ENCODE measurements at regions not wholly inside any gene's neighbourhood (a gene's known extent, or its start where the extent isn't known, plus 50 kb on each side); places are given as distances from the start of the nearest gene placed in this dataset.

- peak; percentile 77 for ATAC-seq (ENCODE audit: insufficient number of reproducible peaks, low FRiP score, low read depth)
- Histone ChIP-seq H3K9me3 (no peaks in the 10 kb centered on the region), H3K27ac (peak overlapping the region; percentile 96 to 99), H3K36me3 (no peaks in the 10 kb centered on the region), H3K4me3 (no peak overlapping the region), H3K27me3 (replicated peaks; ENCODE audit: insufficient read depth) (no peaks in the 10 kb centered on the region), H3K4me1 (ENCODE audit: control insufficient read depth in 1 of 2, low read depth in 2 of 2) (peaks cover 42 to 92% of the 10 kb centered on the region in 2 donors)
- DNase-seq (ENCODE audit: low spot score) = peak; percentile 63
- TF ChIP-seq CTCF (IDR thresholded peaks at IDR 0.05) = no peak
Measured at GRCh38 chr3:124282751-124283651, 291.1 kb upstream of the ROPN1 start.

GRCh38 chr3:124283652-124284023 lies 291.7 kb upstream of the ROPN1 start:
- peak overlapping the region; percentile 82 to 96 for H3K27ac ChIP-seq
- DNase-seq (ENCODE audit: low spot score) (no peak), ATAC-seq (ENCODE audit: insufficient number of reproducible peaks, low FRiP score, low read depth) (no peak)
- peaks cover 43 to 92% of the 10 kb centered on the region in 2 donors for H3K4me1 ChIP-seq (ENCODE audit: control insufficient read depth in 1 of 2, low read depth in 2 of 2)
- no peak overlapping the region for H3K4me3 ChIP-seq
- H3K9me3 ChIP-seq = no peaks in the 10 kb centered on the region
- TF ChIP-seq CTCF (IDR thresholded peaks at IDR 0.05) = no peak
- H3K27me3 ChIP-seq (replicated peaks; ENCODE audit: insufficient read depth) = no peaks in the 10 kb centered on the region
- H3K36me3 ChIP-seq = no peaks in the 10 kb centered on the region

GRCh38 chr3:124288996-124289395 lies 297.1 kb upstream of the ROPN1 start:
- Histone ChIP-seq H3K27me3 (replicated peaks; ENCODE audit: insufficient read depth) (no peaks in the 10 kb centered on the region), H3K4me1 (ENCODE audit: control insufficient read depth in 1 of 2, low read depth in 2 of 2) (peaks cover 37 to 94% of the 10 kb centered on the region in 2 donors), H3K27ac (peak overlapping the region in 1 of 2 donors; percentile 58), H3K4me3 (no peak overlapping the region), H3K36me3 (no peaks in the 10 kb centered on the region), H3K9me3 (no peaks in the 10 kb centered on the region)
- ATAC-seq (ENCODE audit: insufficient number of reproducible peaks, low FRiP score, low read depth) (no peak), DNase-seq (ENCODE audit: low spot score) (no peak)
- TF ChIP-seq CTCF (IDR thresholded peaks at IDR 0.05) = no peak

- TF ChIP-seq CTCF (IDR thresholded peaks at IDR 0.05) = no peak
- Histone ChIP-seq H3K36me3 (no peaks in the 10 kb centered on the region), H3K4me3 (no peak overlapping the region), H3K4me1 (ENCODE audit: control insufficient read depth in 1 of 2, low read depth in 2 of 2) (peaks cover 23 to 76% of the 10 kb centered on the region in 2 donors), H3K27ac (no peak overlapping the region), H3K9me3 (no peaks in the 10 kb centered on the region), H3K27me3 (replicated peaks; ENCODE audit: insufficient read depth) (no peaks in the 10 kb centered on the region)
- ATAC-seq (ENCODE audit: insufficient number of reproducible peaks, low FRiP score, low read depth) (no peak), DNase-seq (ENCODE audit: low spot score) (no peak)
Measured at GRCh38 chr3:124291008-124291407, 299.1 kb upstream of the ROPN1 start.

GRCh38 chr3:124292329-124292728 lies 300.4 kb upstream of the ROPN1 start:
- H3K4me1 ChIP-seq (ENCODE audit: control insufficient read depth in 1 of 2, low read depth in 2 of 2) = peaks cover 20 to 75% of the 10 kb centered on the region in 2 donors
- no peak overlapping the region for H3K4me3 ChIP-seq
- no peak overlapping the region for H3K27ac ChIP-seq
- ATAC-seq (ENCODE audit: insufficient number of reproducible peaks, low FRiP score, low read depth) (no peak), DNase-seq (ENCODE audit: low spot score) (no peak)
- H3K36me3 ChIP-seq = no peaks in the 10 kb centered on the region
- no peaks in the 10 kb centered on the region for H3K27me3 ChIP-seq (replicated peaks; ENCODE audit: insufficient read depth)
- no peak for TF ChIP-seq CTCF (IDR thresholded peaks at IDR 0.05)
- H3K9me3 ChIP-seq = no peaks in the 10 kb centered on the region
